Activated CD4-positive, alpha-beta T cell treated with anti-CD3 and anti-CD28 coated beads for 1 hour (primary cell): ENCODE measurements at regions not wholly inside any gene's neighbourhood (a gene's known extent, or its start where the extent isn't known, plus 50 kb on each side); places are given as distances from the start of the nearest gene placed in this dataset.

Source experiments
- DNase-seq: peaks from one replicate; pipeline ENCODE4 v3.0.0-alpha.2; 2020

- DNase-seq: no peak
Measured at GRCh38 chr3:107892955-107893624, 197.7 kb downstream of the CD47 start.

GRCh38 chr3:107884719-107885460 is 205.9 kb downstream of the CD47 start:
- no peak for DNase-seq

- no peak for DNase-seq
Measured at GRCh38 chr3:107884028-107884427, 206.8 kb downstream of the CD47 start.

DNA sequence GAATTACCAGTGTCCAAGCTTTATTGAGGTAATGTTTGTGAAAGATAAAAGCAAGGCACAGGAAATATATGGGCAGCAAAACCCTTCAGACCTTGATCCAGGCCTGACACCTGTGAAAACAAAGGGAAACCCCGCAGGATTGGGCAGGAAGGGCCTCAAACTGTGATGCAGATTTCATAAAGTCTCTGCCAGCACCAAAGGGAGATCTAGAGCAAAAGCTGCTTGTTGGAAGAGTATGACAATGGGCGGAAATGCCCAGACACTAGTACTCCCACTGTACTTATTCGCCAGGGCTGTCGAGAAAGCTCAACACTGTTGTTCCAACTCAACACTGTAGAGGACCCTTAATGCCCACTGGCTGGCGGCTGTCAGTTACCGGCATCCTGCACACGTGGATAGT is 207.9 kb downstream of the CD47 start:
- no peak for DNase-seq

GRCh38 chr3:107882261-107882660 is 208.6 kb downstream of the CD47 start:
- no peak for DNase-seq

DNA sequence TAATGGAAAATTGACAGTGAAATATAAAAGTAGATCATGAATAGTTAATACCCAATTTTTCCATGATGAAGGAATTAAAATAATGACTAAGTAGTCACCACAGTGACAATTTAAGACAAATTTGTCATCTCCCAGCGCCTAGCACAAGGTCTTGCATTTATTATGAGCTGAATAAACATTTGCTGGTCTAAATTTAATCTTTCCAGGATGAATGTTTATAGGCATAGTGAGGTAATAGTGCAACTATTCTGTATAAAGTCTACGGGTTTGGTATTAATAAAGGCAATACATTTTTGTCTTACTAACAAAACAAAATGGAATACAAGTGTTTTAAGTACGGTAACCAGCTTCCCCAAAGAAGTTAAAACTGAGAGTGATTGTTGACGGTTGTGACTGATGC is 209.3 kb downstream of the CD47 start:
- DNase-seq: no peak

DNA sequence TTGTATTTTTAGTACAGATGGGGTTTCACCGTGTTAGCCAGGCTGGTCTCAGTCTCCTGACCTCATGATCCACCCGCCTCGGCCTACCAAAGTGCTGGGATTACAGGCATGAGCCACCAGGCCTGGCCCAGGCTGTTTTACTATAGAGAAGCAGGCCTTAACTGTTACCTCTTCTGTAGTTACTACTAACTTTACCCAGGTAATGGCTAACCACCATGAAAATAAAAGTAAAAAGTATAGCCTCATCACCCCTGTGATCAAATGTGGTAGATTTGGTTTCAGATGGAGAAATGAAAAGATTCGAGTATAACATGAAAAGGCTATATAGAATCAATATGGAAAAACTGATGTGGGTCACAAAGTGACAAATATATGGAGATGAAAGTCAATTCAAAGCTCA is 210.1 kb downstream of the CD47 start:
- no peak for DNase-seq

DNA sequence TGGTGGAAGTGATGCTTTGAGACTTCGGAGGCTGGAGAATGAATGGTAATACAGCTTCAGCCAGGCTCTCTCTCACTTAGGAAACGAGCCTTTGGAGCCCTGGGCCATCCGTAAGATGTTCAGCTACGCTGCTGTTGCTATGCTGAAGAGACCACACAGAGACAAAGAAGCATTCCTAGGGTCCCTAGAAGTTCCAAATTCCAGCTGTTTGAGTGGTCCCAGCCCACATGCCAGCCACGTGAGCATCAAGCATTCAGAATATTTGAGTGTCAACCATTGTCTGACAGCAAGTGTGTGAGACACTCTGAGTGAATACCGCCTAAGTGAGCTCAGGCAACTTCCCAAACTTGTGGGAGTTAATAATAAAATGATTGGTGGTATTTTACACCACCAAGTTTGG is 212.9 kb downstream of the CD47 start:
- no peak for DNase-seq

DNA sequence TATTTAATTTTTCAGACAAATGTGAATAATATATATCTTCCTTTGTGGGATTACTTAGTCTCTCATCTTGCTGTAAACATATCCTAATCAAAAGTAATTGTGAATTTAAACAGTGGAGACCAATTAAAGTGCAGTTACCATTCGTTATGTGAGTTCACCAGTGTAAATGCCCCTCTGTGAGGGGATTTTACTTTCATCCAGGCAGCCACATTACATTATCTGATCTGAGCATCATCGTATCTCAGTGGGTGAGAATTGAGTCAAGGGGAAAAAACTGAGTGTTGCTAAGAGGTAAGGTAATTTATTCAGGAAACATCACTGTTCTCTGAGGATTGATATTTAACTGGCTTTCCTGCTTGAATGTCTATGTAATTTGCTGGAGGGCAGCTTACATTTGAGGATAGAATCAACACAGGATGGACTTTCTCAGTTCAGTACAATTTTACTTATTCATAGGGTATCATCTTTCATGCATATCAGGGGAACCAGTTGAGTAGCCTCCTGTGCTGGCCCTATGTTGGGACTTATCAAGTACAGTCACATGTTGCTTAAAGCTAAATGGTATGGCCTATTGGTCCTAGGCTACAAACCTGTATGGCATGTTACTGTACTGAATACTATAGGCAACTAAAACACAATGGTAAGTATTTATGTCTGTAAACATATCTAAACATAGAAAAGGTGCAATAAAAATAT is 219.7 kb downstream of the CD47 start:
- no peak for DNase-seq

DNA sequence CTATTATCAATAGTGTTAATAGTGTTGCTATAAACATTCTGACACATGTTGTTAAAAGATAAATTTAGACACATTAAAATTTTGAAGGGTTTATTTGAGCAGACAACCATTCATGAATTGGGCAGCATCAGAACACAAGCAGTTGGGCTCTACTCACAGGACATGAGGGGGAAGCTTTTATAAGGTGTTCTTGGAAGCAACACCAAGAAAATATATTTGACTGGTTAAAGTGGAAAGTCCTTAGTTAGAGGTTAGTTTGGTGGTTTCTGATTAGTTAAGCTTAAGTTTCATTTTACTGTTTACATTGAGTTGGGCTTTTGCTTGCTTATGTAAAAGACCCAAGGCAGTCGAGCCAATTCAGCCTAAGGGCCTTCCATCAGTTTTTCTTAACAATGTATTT is 220.7 kb downstream of the CD47 start:
- DNase-seq: no peak

DNA sequence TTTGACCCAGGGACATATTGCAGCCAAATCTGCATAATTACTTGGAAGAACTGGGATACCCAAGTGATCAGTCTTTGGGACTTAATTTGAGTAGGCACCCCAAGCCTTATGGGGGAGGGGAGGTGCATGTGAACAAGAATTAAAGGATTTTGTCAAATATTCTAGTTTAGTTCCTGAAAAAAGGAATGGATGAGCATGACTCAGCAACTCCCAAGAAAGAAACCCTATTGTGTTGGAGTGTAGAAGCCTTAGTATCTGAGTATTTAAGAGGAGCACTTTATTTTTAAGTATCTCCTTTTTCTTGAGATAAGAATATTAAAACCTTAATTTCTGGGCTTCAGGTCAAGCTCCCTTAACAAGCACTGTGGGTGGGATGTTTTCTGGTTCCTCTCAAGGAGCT is 222.4 kb downstream of the CD47 start:
- DNase-seq: no peak

GRCh38 chr3:107861904-107862303 is 228.9 kb downstream of the CD47 start:
- DNase-seq: no peak

DNA sequence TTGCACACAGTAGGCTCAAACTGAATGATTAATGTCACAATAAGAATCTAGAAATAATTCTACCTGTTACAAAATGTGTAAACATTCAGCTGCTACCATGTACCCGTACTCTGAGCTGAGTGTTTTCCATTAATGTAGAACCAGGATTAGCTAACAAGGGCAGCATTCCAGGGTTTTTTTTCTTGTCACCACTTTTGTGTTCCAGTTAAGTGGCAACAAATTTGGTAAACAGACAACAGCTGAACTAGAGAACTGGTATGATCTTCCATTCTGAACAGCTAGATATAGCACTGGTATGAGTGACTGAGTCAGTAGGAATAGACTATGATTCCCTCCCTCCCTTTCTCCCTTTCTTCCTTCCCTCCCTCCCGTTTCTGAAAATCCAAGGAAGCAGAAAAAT is 229.4 kb downstream of the CD47 start:
- DNase-seq: no peak
